Dermis microvascular lymphatic vessel endothelial cell (primary cell): ENCODE measurements at regions not wholly inside any gene's neighbourhood (a gene's known extent, or its start where the extent isn't known, plus 50 kb on each side); places are given as distances from the start of the nearest gene placed in this dataset.

ENCODE experiments used
- DNase-seq, 2 donors: peaks; one replicate each; pipeline versions ENCODE4 v3.0.0 to v3.0.0-alpha.2; 2010; ENCODE audit warnings: low read depth in 2 of 2

DNA sequence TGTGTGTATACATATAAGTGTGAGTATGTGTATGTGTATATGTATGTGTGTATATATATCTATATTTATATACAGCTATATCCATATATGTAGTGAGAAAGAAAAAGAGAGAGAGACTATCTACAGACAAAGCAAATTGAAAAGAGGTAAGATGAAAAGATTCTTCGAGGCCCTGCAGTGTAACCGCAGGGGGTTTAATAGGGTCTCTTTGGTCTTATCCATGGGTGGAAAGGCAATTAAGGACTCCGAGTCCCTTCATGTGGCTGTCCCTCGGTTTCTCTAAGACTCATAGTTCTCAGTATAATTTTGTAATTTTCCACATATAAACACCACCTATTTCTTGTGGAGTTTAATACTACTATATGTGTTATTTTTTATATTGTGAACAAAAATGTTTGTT lies 50.6 kb upstream of the JAZF1 start:
- no peak for DNase-seq

DNA sequence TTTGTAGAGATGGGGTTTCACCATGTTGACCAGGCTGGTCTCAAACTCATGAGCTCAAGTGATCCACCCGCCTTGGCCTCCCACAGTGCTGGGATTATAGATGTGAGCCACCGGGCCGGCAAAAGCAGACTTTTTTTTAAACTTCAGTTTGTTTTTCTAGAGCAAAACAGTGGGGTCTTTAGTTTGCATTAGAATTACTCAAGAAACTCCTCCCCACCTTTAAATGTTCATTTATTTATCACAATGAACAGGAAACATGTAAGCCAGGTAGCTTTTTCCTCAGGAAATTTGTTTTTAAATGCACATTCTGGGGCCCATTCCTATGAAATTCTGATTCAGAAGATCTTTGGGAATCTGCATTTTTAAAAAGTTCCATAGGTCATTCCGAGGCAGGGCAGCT lies 56.0 kb upstream of the JAZF1 start:
- no peak for DNase-seq

DNA sequence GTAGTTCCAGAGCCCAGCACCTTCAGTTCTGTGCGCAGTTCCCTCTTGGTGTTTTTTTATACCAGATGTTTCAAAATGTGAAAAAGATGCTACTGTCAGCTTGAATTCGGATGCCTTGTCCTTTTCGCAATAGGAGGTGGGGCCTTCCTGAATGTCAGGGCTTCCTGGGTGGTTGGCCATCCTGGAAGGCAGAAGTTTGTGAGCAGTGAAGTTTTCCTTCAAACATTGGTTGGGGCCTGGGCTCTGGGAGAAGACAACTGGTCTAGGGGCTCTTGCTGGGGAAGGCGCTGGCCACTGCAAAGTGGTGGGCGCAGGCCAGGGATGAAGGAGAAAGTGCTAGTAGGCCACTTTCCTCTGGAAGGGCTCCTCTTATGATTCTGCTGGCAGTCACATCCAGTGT lies 56.8 kb upstream of the JAZF1 start:
- no peak for DNase-seq

DNA sequence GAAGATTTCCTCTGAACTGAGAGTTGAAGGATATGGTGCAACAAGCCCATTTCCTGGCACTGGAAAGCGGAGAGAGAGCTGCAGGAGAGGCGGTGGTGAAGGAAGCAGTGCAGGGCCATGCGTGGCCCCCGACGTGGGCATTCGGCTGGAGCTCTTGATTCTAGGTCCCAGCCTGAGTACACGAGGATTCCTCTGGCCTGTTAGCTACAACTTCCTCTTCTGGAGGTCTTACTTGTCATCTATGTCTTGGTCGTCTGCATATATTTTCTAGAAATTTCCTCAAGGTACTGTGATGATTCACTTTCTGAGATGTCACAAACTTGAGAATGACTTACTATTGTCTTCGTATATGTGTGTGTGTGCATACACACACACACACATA lies 59.2 kb upstream of the JAZF1 start:
- DNase-seq: no peak

DNA sequence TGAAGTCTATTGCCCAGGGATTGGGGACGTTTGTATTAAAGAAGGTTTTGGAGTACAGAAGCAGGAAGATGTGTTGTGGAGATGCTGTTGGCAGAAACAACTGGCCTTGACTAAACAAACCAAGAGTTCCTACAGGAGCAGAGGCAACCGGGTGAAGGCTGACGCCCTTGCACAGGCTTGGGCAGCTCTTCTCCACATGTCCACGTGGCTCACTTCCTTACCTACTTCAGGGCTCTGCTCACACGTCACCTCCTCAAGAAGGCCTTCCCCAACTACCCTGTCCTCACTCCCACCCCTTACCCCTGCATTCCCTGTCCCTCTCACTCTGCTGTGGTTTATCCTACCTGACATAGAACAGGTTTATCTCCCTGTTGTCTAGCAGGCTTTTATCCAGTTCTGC lies 59.9 kb upstream of the JAZF1 start:
- DNase-seq: no peak

DNA sequence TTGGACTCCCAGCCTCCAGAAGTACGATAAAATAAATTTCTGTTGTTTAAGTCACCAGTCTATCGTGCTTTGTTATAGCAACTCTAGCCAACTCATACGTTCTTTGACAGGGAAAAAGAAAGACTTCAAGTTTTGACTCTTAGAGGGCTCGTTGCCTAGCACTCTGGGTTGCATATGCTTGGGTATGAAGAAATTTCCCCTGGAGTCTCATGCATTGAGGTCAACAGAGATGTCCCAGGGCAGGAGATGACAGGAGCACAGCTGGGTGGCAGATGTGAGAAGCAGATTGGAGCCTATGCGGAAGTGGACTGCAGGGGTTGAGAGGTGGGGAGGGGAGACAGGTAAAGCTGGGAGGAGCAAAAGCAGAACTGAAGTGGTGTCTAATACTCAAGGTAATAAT lies 63.3 kb upstream of the JAZF1 start:
- no peak for DNase-seq

DNA sequence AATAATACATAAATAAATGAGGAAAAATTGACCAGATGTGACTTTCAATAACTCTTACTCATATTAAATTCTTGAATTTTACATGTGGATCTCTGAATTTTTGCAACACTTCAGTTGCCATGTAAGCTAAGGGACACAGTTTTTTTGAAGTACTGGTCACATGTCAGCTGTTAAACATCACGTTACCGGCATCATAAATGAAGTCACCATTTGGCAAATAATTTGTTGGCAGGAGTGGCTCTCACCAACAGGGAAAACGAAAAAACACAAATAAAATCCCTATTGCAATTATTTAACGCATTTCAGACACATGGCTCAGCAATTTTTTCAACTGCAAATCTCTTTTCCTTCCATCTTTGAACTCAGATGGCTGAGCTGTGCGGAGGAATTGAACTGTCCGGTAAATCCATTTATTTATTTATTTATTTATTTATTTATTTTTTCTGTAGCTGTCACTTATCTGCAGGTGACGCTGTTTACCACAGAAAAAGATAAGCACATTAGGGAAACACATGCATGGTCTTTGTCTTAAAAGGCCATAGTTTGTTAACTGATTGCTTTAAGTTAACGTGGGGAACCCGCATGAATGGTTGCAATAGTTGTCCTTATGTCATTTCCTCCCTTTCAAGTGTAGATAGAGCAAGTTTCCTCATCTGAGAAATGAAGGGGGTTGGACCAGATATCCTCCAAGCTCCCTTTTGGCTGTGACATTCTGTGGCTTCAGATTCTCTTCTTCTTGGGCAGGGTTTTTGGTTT lies 64.7 kb upstream of the JAZF1 start:
- DNase-seq: no peak

DNA sequence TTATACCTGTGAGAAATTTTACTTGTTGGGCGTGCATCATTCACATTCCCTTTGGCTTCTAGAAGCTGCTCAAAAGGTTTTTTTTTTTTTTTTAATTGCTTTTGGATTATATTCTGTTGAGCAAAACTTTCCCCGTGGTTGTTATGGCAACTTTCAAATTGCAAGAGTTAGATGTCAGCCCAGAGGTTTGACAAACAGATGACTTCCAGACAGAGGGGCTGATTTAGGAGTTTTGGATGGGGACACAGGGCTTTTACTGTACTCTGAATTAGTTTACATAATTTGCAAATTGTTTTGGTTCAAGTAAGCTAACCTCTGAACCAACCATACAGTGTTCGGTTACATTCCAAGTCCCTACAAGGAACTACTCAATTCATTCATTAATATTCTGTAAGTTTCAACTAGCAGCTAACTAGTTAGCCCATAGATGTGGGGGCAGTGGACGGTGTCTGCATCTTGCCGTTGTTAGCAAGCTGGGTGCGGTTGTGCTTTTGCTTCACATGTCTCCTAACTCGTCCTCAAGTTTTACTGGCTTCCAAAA lies 66.4 kb upstream of the JAZF1 start:
- DNase-seq: no peak

DNA sequence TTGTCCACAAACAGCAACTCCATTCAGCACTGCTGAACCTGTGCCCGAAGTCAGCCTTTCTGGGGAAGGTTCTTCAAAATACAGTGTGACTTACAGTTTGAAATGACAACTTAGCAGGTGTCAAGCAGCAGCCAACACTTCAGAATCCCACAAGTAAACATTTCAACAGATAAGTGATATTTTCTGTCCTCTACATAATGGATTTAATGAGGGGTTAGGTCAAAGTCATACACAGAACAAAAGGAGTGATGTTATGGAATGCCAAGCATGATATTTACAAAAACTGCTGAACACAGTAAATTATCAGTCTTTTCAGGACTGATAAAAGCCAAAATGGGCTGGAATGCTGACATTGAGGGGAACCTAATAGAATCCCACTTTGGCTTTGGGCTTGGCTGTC lies 77.6 kb upstream of the JAZF1 start:
- DNase-seq: no peak

DNA sequence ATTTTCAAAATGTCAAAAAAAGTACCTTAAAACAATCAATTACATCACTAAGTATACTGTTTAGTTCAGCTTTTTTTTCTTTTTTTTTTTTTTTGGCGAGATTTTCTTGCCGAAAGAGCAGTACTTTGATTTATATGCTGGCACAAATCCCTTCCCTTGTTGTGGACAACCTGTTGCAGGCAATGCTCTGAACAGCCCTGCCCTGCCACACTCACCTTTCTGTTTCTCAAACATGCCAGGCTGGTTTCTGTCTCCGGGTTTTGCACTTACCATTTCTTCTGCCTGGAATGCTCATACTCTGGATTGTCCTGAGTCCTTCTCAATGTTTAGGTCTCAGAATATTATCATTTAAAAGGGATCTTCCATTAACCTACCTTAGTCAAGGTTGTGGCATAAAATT lies 80.4 kb upstream of the JAZF1 start:
- DNase-seq: no peak

DNA sequence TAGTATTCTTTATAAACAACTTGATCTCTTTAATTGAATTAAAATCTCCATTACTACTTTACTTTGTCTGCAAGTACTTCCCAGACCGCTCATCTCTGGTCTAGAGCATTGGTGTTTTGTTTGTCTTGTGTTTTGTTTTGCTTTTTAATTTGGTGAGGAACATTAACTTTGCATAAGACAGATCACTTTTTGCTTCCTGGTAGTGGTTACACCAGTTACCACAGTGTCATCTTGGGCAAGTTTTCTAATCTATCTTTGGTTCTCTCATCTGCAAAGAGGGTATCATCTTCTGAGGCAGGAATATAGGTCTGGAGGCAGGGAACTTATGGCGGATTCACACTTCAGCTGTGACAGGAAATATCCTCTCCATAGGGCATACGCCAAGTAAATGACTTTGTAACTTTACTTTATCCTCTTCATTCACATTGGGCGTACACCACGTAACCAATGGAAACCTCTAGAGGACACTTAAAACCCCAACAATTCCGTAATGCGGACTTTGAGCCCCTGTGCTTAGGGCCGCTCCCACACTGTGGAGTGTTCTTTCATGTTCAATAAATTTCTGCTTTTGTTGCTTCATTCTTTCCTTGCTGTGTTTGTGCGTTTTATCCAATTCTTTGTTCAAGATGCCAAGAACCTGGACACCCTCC lies 83.2 kb upstream of the JAZF1 start:
- no peak for DNase-seq

DNA sequence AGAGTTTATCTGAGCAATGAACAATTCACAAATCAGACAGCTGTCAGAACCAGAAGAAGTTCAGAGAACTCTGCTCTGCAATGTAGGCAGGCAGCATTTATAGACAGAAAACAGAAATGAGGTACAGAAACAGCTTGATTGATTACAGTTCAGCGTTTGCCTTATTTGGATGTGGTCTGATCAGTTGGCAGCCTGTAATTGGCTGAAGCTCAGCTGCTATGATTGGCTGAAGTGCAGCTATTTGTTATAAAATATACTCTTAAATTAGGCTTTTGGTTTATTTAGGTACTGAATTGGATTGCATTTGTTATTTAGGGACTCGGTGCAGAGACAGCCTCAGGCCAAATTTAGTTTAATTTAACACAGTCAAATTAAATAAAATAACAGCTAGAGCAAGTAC lies 85.8 kb upstream of the JAZF1 start:
- DNase-seq: peak in 1 of 2 donors; percentile 3

DNA sequence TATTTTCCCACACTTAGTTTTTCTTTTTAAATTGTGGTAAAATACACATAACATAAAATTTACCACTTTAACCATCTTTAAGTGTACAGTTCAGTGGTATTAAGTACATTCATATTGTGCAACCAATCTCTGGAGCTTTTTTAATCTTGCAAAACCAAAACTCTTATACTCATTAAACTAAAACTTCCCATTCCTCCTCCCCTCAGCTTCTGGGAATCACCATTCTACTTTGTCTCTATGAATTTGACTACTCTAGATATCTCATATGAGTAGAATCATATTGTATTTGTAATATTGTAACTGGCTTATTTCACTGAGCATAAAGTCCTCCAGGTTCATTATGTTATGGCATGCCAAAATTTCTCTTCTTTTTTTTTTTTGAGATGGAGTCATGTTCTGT lies 86.4 kb upstream of the JAZF1 start:
- no peak for DNase-seq

DNA sequence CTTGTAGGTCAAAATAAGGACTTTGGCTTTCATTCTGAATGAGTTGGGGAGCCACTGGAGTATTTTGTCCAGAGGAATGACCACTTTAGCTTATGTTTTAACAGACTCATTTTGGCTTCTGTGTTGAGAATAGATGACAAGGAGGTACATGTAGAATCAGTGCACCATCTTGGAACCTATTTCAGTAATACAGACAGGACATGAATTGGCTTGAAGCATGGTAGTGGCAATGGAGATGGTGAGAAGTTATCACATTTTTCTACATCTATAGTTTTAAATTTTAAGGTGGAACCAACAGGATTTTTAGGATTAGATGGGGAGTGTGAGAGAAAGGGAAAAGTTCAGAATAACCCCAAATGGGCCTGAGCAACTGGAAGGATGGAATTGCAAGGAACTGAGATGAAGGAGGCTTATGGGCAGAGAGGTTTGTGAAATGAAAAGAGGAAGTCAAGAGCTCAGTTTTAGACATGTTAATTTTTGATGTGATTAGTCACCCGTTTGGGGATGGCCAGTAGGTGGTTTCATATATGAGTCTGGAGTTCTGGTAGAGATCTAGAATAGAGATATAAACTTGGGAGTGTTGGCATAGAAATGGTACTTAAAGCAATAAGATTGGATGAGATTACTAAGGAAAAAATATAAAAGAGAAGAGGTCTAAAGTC lies 89.2 kb upstream of the JAZF1 start:
- DNase-seq: no peak

DNA sequence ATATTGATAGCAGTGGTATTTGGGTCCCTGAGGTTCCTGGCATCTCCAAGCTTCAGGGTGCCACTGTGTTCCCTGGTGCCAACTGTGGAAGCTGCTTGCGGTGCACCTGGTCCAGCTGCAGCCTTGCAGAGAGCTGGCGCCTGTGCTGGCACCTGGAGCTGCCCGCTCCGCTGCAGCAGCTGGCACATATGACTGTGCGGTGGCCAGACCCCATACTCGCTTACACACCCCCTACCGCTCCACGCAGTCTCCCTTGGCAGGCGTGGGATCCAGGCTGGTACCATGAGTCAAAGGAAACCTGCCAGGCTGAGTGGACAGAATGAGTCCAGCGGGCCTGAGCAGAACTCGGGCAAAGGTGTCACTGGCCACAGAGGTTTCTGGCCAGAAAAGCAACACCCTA lies 89.9 kb upstream of the JAZF1 start:
- no peak for DNase-seq

DNA sequence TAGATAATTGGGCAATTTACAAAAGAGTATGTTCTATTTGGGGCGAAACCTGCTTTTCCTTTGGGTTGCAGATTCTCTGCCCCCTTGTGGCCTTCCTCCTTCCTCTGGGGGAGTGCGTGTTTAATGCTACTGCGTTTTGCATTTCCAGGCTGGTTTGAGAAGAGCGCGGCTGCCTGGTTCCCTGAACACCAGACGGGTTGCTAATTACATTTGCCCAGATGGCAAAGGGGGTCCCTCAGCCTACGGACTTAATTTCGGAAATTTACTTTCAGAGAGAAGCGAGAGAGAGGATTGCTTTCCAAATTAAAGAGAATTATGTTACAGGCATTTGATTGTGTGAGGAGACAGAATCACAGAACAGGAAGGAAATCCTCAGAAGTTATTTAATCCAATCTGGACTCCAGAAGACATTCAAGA lies 91.9 kb upstream of the JAZF1 start:
- DNase-seq: peak; percentile 3 to 48

DNA sequence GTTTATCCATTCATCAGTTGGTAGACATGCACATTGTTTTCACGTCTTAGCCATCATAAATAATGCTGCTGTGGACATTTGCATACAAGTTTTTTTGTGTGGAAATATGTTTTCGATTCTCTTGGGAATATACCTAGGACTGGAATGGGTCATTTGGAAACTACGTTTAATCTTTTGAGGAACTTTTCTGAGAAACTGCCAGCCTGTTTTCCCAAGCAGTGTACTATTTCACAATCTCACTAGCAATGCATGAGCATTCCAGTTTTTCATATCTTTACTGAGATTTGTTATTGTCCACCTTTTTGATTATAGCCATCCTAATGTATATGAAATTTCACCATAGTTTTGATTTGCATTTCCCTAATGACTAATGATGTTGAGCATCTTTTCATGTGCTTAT lies 95.7 kb upstream of the JAZF1 start:
- no peak for DNase-seq

DNA sequence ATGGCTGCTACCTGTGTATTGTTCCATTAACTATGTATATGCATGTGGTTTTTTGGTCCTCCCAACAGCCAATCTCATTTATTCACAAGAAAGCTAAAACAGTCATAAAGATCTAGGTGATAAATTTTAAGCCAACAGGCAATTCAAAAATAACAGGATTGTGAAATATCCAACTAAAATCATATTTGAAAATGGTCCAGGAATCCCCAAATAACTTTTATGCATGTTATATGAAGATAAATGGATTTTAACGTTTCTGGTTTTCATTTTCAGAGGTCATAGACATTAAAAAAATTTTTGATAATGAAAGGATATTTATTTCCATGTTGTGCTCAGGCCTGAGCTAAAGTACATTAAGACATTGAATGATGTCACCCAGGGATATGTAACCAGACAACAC lies 96.8 kb upstream of the JAZF1 start:
- DNase-seq: no peak

DNA sequence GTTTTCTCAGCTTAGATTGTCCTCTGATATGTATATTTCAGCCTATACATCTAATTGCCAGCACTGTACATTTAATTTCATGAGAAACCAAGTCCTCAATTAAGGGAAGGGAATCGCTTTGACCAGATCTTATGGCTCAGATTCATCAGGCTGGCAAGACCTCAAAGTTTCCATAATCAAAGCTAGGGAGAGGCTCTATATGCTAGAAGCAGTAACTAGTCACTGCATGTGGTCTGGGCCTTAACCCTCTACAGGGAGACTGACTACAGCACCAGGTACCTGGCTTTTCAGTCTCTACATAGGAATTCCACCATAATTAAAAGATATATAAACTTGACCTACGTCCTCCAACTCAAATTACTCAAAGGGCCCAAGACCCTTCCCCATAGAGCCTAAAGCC lies 97.4 kb upstream of the JAZF1 start:
- no peak for DNase-seq

DNA sequence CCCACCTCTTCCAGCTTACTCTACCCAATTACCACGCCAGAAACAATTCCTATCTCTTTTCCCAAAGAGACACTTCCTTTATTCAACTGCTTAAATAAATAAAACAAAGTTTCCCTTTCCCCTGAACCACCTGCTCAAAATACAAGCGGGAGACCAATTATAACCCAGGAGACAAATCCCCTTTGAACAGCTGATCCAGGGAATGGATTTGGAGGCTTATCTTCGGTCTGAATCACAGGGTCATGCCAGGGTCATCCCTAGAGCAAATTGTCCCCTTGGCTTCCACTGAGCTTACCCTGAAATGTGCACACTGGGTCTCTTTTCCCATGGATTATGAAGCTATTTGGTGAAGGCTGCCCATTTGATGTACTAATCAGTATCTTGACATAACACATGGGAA lies 99.9 kb upstream of the JAZF1 start:
- no peak for DNase-seq

DNA sequence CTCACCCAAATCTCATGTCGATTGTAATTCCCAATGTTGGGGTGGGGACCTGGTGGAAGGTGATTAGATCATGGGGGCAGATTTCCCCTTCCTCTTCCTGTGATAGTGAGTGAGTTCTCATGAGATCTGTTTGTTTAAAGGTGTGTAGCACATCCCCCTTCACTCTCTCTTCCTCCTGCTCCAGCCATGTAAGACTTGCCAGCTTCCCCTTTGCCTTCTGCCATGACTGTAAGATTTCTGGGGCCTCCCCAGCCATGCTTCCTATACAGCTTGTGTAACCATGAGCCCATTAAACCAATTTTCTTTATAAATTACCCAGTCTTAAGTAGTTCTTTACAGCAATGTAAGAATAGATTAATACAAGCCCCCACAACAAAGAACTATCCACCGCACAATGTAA lies 109.9 kb upstream of the JAZF1 start:
- no peak for DNase-seq

DNA sequence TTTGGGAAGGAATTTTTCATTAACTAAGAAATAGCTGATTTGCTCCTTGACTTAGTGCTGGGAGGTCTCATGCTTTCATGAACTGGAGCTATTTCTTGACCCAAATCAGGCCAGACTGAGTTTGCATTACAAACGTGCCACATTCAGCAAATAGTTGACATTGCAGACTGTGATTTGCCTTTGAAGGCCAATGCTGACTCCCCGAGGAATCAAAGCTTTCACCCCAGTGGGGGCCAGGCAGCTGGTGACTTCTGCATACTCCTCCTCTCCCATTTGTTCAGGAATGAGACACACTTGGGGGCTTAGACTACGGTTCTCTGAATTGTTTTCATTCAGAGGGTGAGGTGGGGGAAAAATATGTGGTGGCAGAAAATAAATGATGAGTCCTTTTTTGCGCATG lies 111.0 kb upstream of the JAZF1 start:
- no peak for DNase-seq
